Gastrocnemius medialis (tissue), 4 donors: ENCODE measurements at regions not wholly inside any gene's neighbourhood (a gene's known extent, or its start where the extent isn't known, plus 50 kb on each side); places are given as distances from the start of the nearest gene placed in this dataset.

Experiments
- CTCF ChIP-seq, 5 experiments: fragments of 450-650 bp in 3 of 5; fragments of 200-600 bp in 2 of 5; sonication (generic) in 2 of 5; IDR thresholded peaks in 4 of 5; conservative IDR thresholded peaks in 1 of 5; 1 replicate in 4 of 5; 2 replicates in 1 of 5; pipeline ENCODE4 v1.5.1; 2016 to 2019; ENCODE audit warnings: antibody characterized with exemption in 5 of 5, mild to moderate bottlenecking in 3 of 5, moderate library complexity in 3 of 5
- POLR2A ChIP-seq, 2 donors: fragments of 450-650 bp; IDR thresholded peaks; one replicate each; pipeline ENCODE4 v1.6.1; 2017; ENCODE audit warnings: antibody characterized with exemption in 2 of 2, mild to moderate bottlenecking in 2 of 2, moderate library complexity in 2 of 2

GRCh38 chr6:48200869-48201390, 89.9 kb upstream of the PTCHD4 start:
- no peak for TF ChIP-seq POLR2A (IDR thresholded peaks at IDR 0.05)
- TF ChIP-seq CTCF (IDR thresholded peaks at IDR 0.05 in 4 of 5, conservative IDR thresholded peaks at IDR 0.05 in 1 of 5), result no peak
